Kidney capillary endothelial cell (primary cell): ENCODE measurements at regions not wholly inside any gene's neighbourhood (a gene's known extent, or its start where the extent isn't known, plus 50 kb on each side); places are given as distances from the start of the nearest gene placed in this dataset.
"Not testable (repeated sequence)": the region's sequence is repeated elsewhere in the genome, so short reads cannot be mapped to it uniquely, and the experiment has no call there.

Source experiments
- DNase-seq: peaks from one replicate; pipeline ENCODE4 v3.0.0-alpha.2; 2018; ENCODE audit warnings: low spot score

- no peak for DNase-seq
These were observed 133.2 kb upstream of the DDHD1 start for GRCh38 chr14:53286301-53286700.

- DNase-seq: no peak
These were observed 132.7 kb upstream of the DDHD1 start for GRCh38 chr14:53285821-53286220.

GRCh38 chr14:53285064-53285463 is 131.9 kb upstream of the DDHD1 start:
- DNase-seq: no peak

- DNase-seq: peak; percentile 79
These were observed 125.7 kb upstream of the DDHD1 start for GRCh38 chr14:53278602-53279506.

- no peak for DNase-seq
These were observed 120.5 kb upstream of the DDHD1 start for GRCh38 chr14:53273671-53274072.

GRCh38 chr14:53265025-53265424 is 111.9 kb upstream of the DDHD1 start:
- no peak for DNase-seq

- no peak for DNase-seq
These were observed 107.8 kb upstream of the DDHD1 start for GRCh38 chr14:53260928-53261327.

GRCh38 chr14:53260286-53260685 is 107.2 kb upstream of the DDHD1 start:
- no peak for DNase-seq

- no peak for DNase-seq
These were observed 99.0 kb upstream of the DDHD1 start for GRCh38 chr14:53252141-53252540.

- DNase-seq: no peak
These were observed 95.9 kb upstream of the DDHD1 start for GRCh38 chr14:53249059-53249458.

GRCh38 chr14:53247596-53248370 is 94.7 kb upstream of the DDHD1 start:
- DNase-seq: no peak

- DNase-seq: not testable (repeated sequence)
These were observed 89.8 kb upstream of the DDHD1 start for GRCh38 chr14:53242898-53243297.

GRCh38 chr14:53237488-53237887 is 84.4 kb upstream of the DDHD1 start:
- DNase-seq: peak; percentile 76

GRCh38 chr14:53236708-53237107 is 83.6 kb upstream of the DDHD1 start:
- DNase-seq: no peak

- no peak for DNase-seq
These were observed 78.0 kb upstream of the DDHD1 start for GRCh38 chr14:53231171-53231570.

GRCh38 chr14:53228966-53229365 is 75.8 kb upstream of the DDHD1 start:
- DNase-seq: no peak

- DNase-seq: no peak
These were observed 74.1 kb upstream of the DDHD1 start for GRCh38 chr14:53227154-53227718.

GRCh38 chr14:53226553-53226952 is 73.4 kb upstream of the DDHD1 start:
- no peak for DNase-seq

GRCh38 chr14:53220914-53221313 is 67.8 kb upstream of the DDHD1 start:
- no peak for DNase-seq

- no peak for DNase-seq
These were observed 65.0 kb upstream of the DDHD1 start for GRCh38 chr14:53218161-53218560.

GRCh38 chr14:53217316-53217994 is 64.3 kb upstream of the DDHD1 start:
- DNase-seq: peak; percentile 52

- DNase-seq: not testable (repeated sequence)
These were observed 63.8 kb upstream of the DDHD1 start for GRCh38 chr14:53216955-53217315.
